MM.1S (cell line): ENCODE measurements at regions not wholly inside any gene's neighbourhood (a gene's known extent, or its start where the extent isn't known, plus 50 kb on each side); places are given as distances from the start of the nearest gene placed in this dataset.

Experiments
- EZH2 ChIP-seq: fragments of 300-600 bp; sonication (generic); optimal IDR thresholded peaks from 2 replicates; pipeline ENCODE3; 2017; ENCODE audit warnings: low read depth, mild to moderate bottlenecking, antibody characterized with exemption, low read length, mixed read lengths
- EZH2phosphoT487 ChIP-seq: fragments of 300-600 bp; sonication (generic); IDR thresholded peaks from 2 replicates; pipeline ENCODE4 v1.6.1; 2018; ENCODE audit warnings: antibody characterized with exemption, low read length
- TF ChIP-seq, protein P1 (sequence below): fragments of 300-600 bp; sonication (generic); IDR thresholded peaks from 2 replicates; pipeline ENCODE4 v1.5.1; 2016; ENCODE audit warnings: antibody characterized with exemption, low read length, mixed read lengths

DNA sequence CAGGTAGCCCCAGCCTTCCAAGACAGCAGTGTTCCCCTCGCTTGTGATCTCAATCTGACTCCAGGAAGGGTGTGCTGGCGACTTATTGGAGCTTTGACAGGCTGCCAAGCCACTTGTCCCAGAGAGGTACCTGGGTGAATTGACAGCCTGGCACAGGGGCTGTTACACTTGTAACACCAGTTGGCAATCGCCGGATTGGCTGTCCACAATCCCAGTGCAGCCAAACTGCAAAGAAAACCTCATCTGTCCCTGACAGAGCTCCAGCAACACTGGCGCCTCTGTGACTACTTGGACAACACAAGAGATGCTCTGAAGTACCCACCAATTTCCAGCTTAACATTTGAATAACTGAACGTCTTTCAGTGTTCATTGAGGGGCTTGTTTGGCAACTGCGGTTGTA lies 76.8 kb upstream of the PRPS1 start:
- TF ChIP-seq, protein P1, sequence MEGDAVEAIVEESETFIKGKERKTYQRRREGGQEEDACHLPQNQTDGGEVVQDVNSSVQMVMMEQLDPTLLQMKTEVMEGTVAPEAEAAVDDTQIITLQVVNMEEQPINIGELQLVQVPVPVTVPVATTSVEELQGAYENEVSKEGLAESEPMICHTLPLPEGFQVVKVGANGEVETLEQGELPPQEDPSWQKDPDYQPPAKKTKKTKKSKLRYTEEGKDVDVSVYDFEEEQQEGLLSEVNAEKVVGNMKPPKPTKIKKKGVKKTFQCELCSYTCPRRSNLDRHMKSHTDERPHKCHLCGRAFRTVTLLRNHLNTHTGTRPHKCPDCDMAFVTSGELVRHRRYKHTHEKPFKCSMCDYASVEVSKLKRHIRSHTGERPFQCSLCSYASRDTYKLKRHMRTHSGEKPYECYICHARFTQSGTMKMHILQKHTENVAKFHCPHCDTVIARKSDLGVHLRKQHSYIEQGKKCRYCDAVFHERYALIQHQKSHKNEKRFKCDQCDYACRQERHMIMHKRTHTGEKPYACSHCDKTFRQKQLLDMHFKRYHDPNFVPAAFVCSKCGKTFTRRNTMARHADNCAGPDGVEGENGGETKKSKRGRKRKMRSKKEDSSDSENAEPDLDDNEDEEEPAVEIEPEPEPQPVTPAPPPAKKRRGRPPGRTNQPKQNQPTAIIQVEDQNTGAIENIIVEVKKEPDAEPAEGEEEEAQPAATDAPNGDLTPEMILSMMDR, result no peak
- TF ChIP-seq EZH2phosphoT487 (no peak), EZH2 (no peak)
